IMR-90 (cell line): ENCODE measurements at regions not wholly inside any gene's neighbourhood (a gene's known extent, or its start where the extent isn't known, plus 50 kb on each side); places are given as distances from the start of the nearest gene placed in this dataset.

ENCODE experiments used
- POLR2A ChIP-seq: IDR thresholded peaks from 2 replicates; pipeline ENCODE4 v1.6.1; 2012; ENCODE audit warnings: mild to moderate bottlenecking, low read depth, low read length
- RAD21 ChIP-seq: IDR thresholded peaks from 2 replicates; pipeline ENCODE4 v1.6.1; 2012; ENCODE audit warnings: low read length, improper control_type of control experiment
- TF ChIP-seq, protein P1 (sequence below): conservative IDR thresholded peaks from 2 replicates; pipeline ENCODE4 v1.5.1; 2012; ENCODE audit warnings: mild to moderate bottlenecking, low read depth, low read length, improper control_type of control experiment
- TF ChIP-seq, protein P2 (sequence below): fragments of 150-350 bp; IDR thresholded peaks from 2 replicates; pipeline ENCODE4 v1.6.1; 2016; ENCODE audit warnings: low read depth, mild to moderate bottlenecking, low read length, moderate library complexity, borderline replicate concordance

DNA sequence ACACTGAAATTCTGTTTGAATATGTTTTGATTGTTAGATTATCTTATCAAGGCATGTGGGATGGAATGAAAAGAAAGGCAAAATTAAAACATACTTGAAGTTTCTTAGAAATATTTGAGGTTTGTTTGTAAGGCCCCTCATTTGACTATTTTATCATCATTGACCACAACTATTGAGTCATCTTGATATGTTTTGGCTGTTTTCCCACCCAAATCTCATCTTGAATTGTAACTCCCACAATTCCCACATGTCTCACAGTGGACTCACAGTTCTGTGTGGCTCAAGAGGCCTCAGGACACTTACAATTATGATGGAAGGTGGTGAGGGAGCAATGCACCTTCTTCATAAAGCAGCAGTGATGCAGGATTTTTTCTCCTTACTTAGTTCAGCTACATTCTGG, 917.1 kb downstream of the PLOD2 start:
- TF ChIP-seq, protein P1, sequence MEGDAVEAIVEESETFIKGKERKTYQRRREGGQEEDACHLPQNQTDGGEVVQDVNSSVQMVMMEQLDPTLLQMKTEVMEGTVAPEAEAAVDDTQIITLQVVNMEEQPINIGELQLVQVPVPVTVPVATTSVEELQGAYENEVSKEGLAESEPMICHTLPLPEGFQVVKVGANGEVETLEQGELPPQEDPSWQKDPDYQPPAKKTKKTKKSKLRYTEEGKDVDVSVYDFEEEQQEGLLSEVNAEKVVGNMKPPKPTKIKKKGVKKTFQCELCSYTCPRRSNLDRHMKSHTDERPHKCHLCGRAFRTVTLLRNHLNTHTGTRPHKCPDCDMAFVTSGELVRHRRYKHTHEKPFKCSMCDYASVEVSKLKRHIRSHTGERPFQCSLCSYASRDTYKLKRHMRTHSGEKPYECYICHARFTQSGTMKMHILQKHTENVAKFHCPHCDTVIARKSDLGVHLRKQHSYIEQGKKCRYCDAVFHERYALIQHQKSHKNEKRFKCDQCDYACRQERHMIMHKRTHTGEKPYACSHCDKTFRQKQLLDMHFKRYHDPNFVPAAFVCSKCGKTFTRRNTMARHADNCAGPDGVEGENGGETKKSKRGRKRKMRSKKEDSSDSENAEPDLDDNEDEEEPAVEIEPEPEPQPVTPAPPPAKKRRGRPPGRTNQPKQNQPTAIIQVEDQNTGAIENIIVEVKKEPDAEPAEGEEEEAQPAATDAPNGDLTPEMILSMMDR = no peak
- TF ChIP-seq RAD21 (no peak), POLR2A (no peak)
- TF ChIP-seq, protein P2, sequence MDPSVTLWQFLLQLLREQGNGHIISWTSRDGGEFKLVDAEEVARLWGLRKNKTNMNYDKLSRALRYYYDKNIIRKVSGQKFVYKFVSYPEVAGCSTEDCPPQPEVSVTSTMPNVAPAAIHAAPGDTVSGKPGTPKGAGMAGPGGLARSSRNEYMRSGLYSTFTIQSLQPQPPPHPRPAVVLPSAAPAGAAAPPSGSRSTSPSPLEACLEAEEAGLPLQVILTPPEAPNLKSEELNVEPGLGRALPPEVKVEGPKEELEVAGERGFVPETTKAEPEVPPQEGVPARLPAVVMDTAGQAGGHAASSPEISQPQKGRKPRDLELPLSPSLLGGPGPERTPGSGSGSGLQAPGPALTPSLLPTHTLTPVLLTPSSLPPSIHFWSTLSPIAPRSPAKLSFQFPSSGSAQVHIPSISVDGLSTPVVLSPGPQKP = no peak
